H1 (cell line): ENCODE measurements at regions not wholly inside any gene's neighbourhood (a gene's known extent, or its start where the extent isn't known, plus 50 kb on each side); places are given as distances from the start of the nearest gene placed in this dataset.

ENCODE experiments used
- CTCF ChIA-PET: fragments of 300-600 bp; sonication (Branson Sonifier 250); formaldehyde crosslinking; loops from one replicate; lab custom pipeline; 2021; ENCODE audit not compliant: partially characterized antibody; lab: Charles Lee
- POLR2A ChIA-PET: fragments of 300-600 bp; sonication (Branson Sonifier 250); formaldehyde crosslinking; loops from one replicate; lab custom pipeline; 2021; ENCODE audit warnings: inconsistent platforms; ENCODE audit not compliant: partially characterized antibody; lab: Charles Lee
- DNase-seq, 2 experiments: peaks; one replicate each; pipeline versions ENCODE4 v3.0.0 to v3.0.0-alpha.2; 2010 to 2022; ENCODE audit warnings: low spot score in 2 of 2, low read depth in 1 of 2, mixed read lengths in 1 of 2
- FAIRE-seq: peaks from 2 replicates; lab custom pipeline; 2011; peaks lifted over from hg19 to GRCh38; lab: Jason Lieb, UNC
- H2AFZ ChIP-seq: 2 replicates; pipeline ENCODE4 v1.8.1; 2012; ENCODE audit warnings: low read length, inconsistent platforms
- H2AK5ac ChIP-seq: 2 replicates; pipeline ENCODE4 v1.6.1; 2013; ENCODE audit warnings: low read depth, low read length
- H2BK120ac ChIP-seq: replicated peaks from 2 replicates; pipeline ENCODE3; 2013; ENCODE audit warnings: low read depth, low read length, inconsistent platforms
- H2BK12ac ChIP-seq: 2 replicates; pipeline ENCODE4 v1.6.1; 2013; ENCODE audit warnings: low read depth, low read length
- H2BK15ac ChIP-seq: 2 replicates; pipeline ENCODE4 v1.6.1; 2013; ENCODE audit warnings: low read length
- H2BK20ac ChIP-seq: 2 replicates; pipeline ENCODE4 v1.6.1; 2013; ENCODE audit warnings: low read length
- H2BK5ac ChIP-seq: 2 replicates; pipeline ENCODE4 v1.6.1; 2013; ENCODE audit warnings: low read depth, low read length
- H3K14ac ChIP-seq: 2 replicates; pipeline ENCODE4 v1.6.1; 2013; ENCODE audit warnings: inconsistent platforms; ENCODE audit not compliant: insufficient read length
- H3K18ac ChIP-seq: 2 replicates; pipeline ENCODE4 v1.6.1; 2013; ENCODE audit warnings: low read length; ENCODE audit errors: extremely low read depth
- H3K23ac ChIP-seq: 2 replicates; pipeline ENCODE4 v1.6.1; 2013; ENCODE audit warnings: inconsistent platforms; ENCODE audit not compliant: insufficient read length
- H3K23me2 ChIP-seq: 2 replicates; pipeline ENCODE4 v1.6.1; 2013; ENCODE audit warnings: low read depth, low read length
- H3K27ac ChIP-seq: 2 replicates; pipeline ENCODE4 v1.6.1; 2011; ENCODE audit warnings: low read depth, low read length, inconsistent platforms
- H3K27me3 ChIP-seq, 4 experiments: replicated peaks in 1 of 4; 1 replicate in 1 of 4; 2 replicates in 3 of 4; pipeline versions ENCODE4 v1.6.1 to v1.8.1; 2011 to 2013; ENCODE audit warnings: low read length in 3 of 4, mild to moderate bottlenecking in 3 of 4, inconsistent platforms in 2 of 4, mixed read lengths in 2 of 4, moderate library complexity in 1 of 4; ENCODE audit not compliant: control insufficient read depth in 3 of 4, insufficient read depth in 3 of 4; ENCODE audit errors: extremely low read depth in 1 of 4
- H3K36me3 ChIP-seq, 4 experiments: 2 replicates each; pipeline versions ENCODE4 v1.6.1 to v1.8.1; 2011 to 2013; ENCODE audit warnings: mild to moderate bottlenecking in 4 of 4, low read length in 3 of 4, moderate library complexity in 2 of 4, control low read depth in 1 of 4, inconsistent platforms in 1 of 4; ENCODE audit not compliant: insufficient read depth in 4 of 4, control insufficient read depth in 2 of 4
- H3K4ac ChIP-seq: replicated peaks from 2 replicates; pipeline ENCODE3; 2013; ENCODE audit warnings: low read length, low read depth, mixed read lengths, inconsistent platforms; ENCODE audit not compliant: insufficient read length
- H3K4me1 ChIP-seq, 4 experiments: replicated peaks in 1 of 4; 1 replicate in 1 of 4; 2 replicates in 3 of 4; pipeline versions ENCODE4 v1.6.1 to v1.8.1; 2011 to 2013; ENCODE audit warnings: low read length in 3 of 4, inconsistent platforms in 2 of 4, mixed read lengths in 1 of 4; ENCODE audit not compliant: insufficient read depth in 4 of 4, control insufficient read depth in 3 of 4
- H3K4me2 ChIP-seq, 2 experiments: 2 replicates each; pipeline versions ENCODE4 v1.6.1 to v1.8.1; 2011 to 2013; ENCODE audit warnings: low read depth in 2 of 2, low read length in 2 of 2, control low read depth in 1 of 2, inconsistent platforms in 1 of 2, mild to moderate bottlenecking in 1 of 2; ENCODE audit not compliant: insufficient read depth in 1 of 2
- H3K4me3 ChIP-seq, 4 experiments: fragments of 200-600, 300-600 bp in 1 of 4; sonication (generic), shearing (Covaris generic), sonication (Bioruptor Twin) in 1 of 4; 2 replicates each; pipeline versions ENCODE4 v1.5.1 to v1.8.1; 2011 to 2016; ENCODE audit warnings: low read length in 4 of 4, low read depth in 3 of 4, control low read depth in 2 of 4, inconsistent platforms in 2 of 4, mild to moderate bottlenecking in 2 of 4, mixed read lengths in 1 of 4, moderate library complexity in 1 of 4; ENCODE audit not compliant: insufficient read depth in 2 of 4; ENCODE audit errors: extremely low read depth in 1 of 4
- H3K56ac ChIP-seq: replicated peaks from 2 replicates; pipeline ENCODE3; 2013; ENCODE audit warnings: low read depth, mild to moderate bottlenecking, mixed read lengths, low read length, inconsistent platforms; ENCODE audit not compliant: insufficient read length
- H3K79me1 ChIP-seq: 2 replicates; pipeline ENCODE4 v1.6.1; 2013; ENCODE audit warnings: low read depth, low read length, control low read depth
- H3K79me2 ChIP-seq, 2 experiments: 2 replicates each; pipeline versions ENCODE4 v1.6.1 to v1.8.1; 2012 to 2013; ENCODE audit warnings: low read length in 2 of 2, mild to moderate bottlenecking in 2 of 2, inconsistent platforms in 1 of 2; ENCODE audit not compliant: insufficient read depth in 2 of 2, control insufficient read depth in 1 of 2
- H3K9ac ChIP-seq, 4 experiments: replicated peaks in 1 of 4; 1 replicate in 1 of 4; 2 replicates in 3 of 4; pipeline versions ENCODE4 v1.6.1 to v1.8.1; 2011 to 2013; ENCODE audit warnings: low read depth in 3 of 4, low read length in 3 of 4, control low read depth in 2 of 4, mild to moderate bottlenecking in 2 of 4, moderate library complexity in 2 of 4, inconsistent platforms in 1 of 4; ENCODE audit errors: extremely low read depth in 1 of 4
- H3K9me3 ChIP-seq, 2 experiments: 2 replicates each; pipeline versions ENCODE4 v1.6.1 to v1.8.1; 2012 to 2013; ENCODE audit warnings: mild to moderate bottlenecking in 2 of 2, moderate library complexity in 2 of 2, control low read depth in 1 of 2, inconsistent platforms in 1 of 2, low read depth in 1 of 2, low read length in 1 of 2, mixed read lengths in 1 of 2; ENCODE audit not compliant: insufficient read depth in 2 of 2
- H4K20me1 ChIP-seq, 2 experiments: replicated peaks in 1 of 2; 2 replicates each; pipeline versions ENCODE3 to v1.8.1; 2011 to 2013; ENCODE audit warnings: inconsistent platforms in 2 of 2, low read length in 2 of 2, mild to moderate bottlenecking in 1 of 2; ENCODE audit not compliant: insufficient read depth in 2 of 2, control insufficient read depth in 1 of 2
- H4K5ac ChIP-seq: 2 replicates; pipeline ENCODE4 v1.6.1; 2013; ENCODE audit warnings: low read length, low read depth, mixed read lengths, inconsistent platforms; ENCODE audit not compliant: insufficient read length
- H4K8ac ChIP-seq: 2 replicates; pipeline ENCODE4 v1.8.0; 2013; ENCODE audit warnings: mild to moderate bottlenecking, moderate library complexity, low read length, inconsistent platforms; ENCODE audit not compliant: insufficient read depth; ENCODE audit errors: extremely low read depth
- H4K91ac ChIP-seq: replicated peaks from 2 replicates; pipeline ENCODE3; 2013; ENCODE audit warnings: low read length, mixed read lengths, inconsistent platforms; ENCODE audit not compliant: insufficient read length
- BCL11A ChIP-seq, 2 experiments: IDR thresholded peaks; one replicate each; pipeline ENCODE4 v1.6.1; 2011; ENCODE audit warnings: low read depth in 2 of 2, low read length in 2 of 2, mild to moderate bottlenecking in 2 of 2
- CBX8 ChIP-seq: fragments of 300-800, 300-1000 bp; sonication (generic); IDR thresholded peaks from 2 replicates; pipeline ENCODE4 v1.7.1; 2016; ENCODE audit warnings: low read depth, low read length, borderline replicate concordance
- EGR1 ChIP-seq: IDR thresholded peaks from 2 replicates; pipeline ENCODE4 v1.6.1; 2011; ENCODE audit warnings: low read depth, low read length, borderline replicate concordance
- JUND ChIP-seq: IDR thresholded peaks from 2 replicates; pipeline ENCODE4 v1.6.1; 2011; ENCODE audit warnings: mild to moderate bottlenecking, improper control_type of control experiment, low read length
- KDM1A ChIP-seq: fragments of 200-600, 300-600 bp; sonication (generic); IDR thresholded peaks from 2 replicates; pipeline ENCODE4 v1.7.1; 2016; ENCODE audit warnings: mild to moderate bottlenecking, low read length, borderline replicate concordance
- NANOG ChIP-seq: IDR thresholded peaks from 2 replicates; pipeline ENCODE4 v1.6.1; 2011; ENCODE audit warnings: low read length, low read depth, mild to moderate bottlenecking, inconsistent platforms; ENCODE audit not compliant: insufficient read depth, poor library complexity, severe bottlenecking
- NRF1 ChIP-seq: IDR thresholded peaks from 2 replicates; pipeline ENCODE4 v1.6.1; 2011; ENCODE audit warnings: mild to moderate bottlenecking, low read depth, low read length, improper control_type of control experiment
- TEAD4 ChIP-seq: IDR thresholded peaks from 2 replicates; pipeline ENCODE4 v1.6.1; 2012; ENCODE audit warnings: low read depth, low read length, inconsistent platforms, mixed read lengths
- WGBS, 2 experiments: shearing (Covaris generic) in 1 of 2; methylation state at CpG; one replicate each; pipeline versions ENCODE4 v1.1.6 to v1.1.7; 2013 to 2015; ENCODE audit warnings: low lambda C conversion rate in 2 of 2, mixed read lengths in 2 of 2, inconsistent platforms in 1 of 2, low coverage in 1 of 2, missing lambda C conversion rate in 1 of 2; ENCODE audit not compliant: insufficient replicate concordance in 2 of 2, insufficient coverage in 1 of 2, insufficient read length in 1 of 2; ENCODE audit errors: extremely low coverage in 1 of 2, missing lambda C conversion rate in 1 of 2; 5-methylcytosine and 5-hydroxymethylcytosine counted together
- TF ChIP-seq, protein P1 (sequence below), 3 experiments: IDR thresholded peaks; 1 replicate in 2 of 3; 2 replicates in 1 of 3; pipeline versions ENCODE4 v1.5.1 to v1.6.1; 2011; ENCODE audit warnings: low read length in 3 of 3, mild to moderate bottlenecking in 3 of 3, inconsistent platforms in 2 of 3, low read depth in 1 of 3, moderate library complexity in 1 of 3; ENCODE audit not compliant: insufficient read depth in 1 of 3; ENCODE audit errors: control extremely low read depth in 1 of 3

DNA sequence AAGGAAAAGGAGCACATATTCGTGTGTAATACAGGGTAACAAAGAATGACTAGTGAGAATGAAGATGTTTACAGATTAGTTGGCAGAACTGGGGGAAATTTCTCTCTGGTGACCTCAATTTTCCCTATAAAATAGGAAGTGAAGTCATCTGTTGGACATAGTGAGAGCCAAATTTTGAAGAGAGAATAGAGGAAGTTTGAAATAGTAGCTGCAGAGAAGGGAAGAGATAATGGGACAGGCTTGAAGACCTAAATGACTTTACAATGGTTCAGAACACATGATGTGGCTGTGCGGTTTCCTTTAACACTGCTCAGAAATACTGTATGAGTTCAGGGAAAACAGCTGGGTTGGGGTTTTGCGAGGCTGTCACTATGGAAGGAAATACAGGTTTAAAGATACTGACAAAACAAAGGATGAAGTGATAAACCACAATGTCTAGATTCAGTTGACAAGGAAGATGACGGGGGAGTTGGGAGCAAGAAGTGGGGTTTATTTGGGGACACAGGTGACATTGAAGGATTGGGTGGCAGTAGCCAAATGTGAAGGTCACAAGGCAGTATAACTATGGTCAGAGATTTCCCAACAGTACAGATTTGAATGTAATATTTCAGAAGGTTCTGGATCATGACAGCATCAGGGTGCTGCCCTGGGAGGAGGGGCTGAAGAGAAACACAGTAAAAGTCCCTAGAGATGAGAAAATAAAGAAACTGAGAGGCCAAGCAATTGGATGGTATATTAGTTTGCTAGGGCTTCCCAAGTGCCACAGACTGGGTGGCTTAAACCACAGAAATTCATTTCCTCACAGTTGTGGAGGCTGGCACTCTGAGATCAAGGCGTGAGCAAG, 82.6 kb upstream of the TANK start:
- Histone ChIP-seq H3K4me3 (no peak overlapping the region), H4K8ac (no peak overlapping the region), H3K27ac (no peak overlapping the region), H3K27me3 (no peaks in the 10 kb centered on the region), H4K91ac (no peak overlapping the region), H3K4me1 (no peaks in the 10 kb centered on the region; a peak in 2 of 7 replicates), H4K20me1 (no peaks in the 10 kb centered on the region), H2AFZ (no peak overlapping the region; the same call in 1 of the 2 replicates), H2BK120ac (no peak overlapping the region), H3K14ac (no peak overlapping the region), H2BK12ac (no peak overlapping the region), H3K4ac (no peak overlapping the region), H3K36me3 (no peaks in the 10 kb centered on the region), H4K5ac (no peak overlapping the region), H3K9me3 (no peaks in the 10 kb centered on the region), H3K23ac (no peak overlapping the region), H3K56ac (no peak overlapping the region), H2BK5ac (no peak overlapping the region), H3K23me2 (no peaks in the 10 kb centered on the region), H3K9ac (no peak overlapping the region), H3K79me2 (no peaks in the 10 kb centered on the region), H3K4me2 (no peak overlapping the region), H2BK20ac (no peak overlapping the region), H3K79me1 (no peaks in the 10 kb centered on the region), H2BK15ac (no peak overlapping the region), H2AK5ac (no peak overlapping the region), H3K18ac (no peak overlapping the region)
- ChIA-PET POLR2A (no interaction called here), CTCF (interaction anchor here (1.5 to 4.3 kb wide), 2 partner anchors 12 to 14 kb away, joined by 3 to 20 read pairs; no protein-coding TSS in a partner anchor)
- DNase-seq (no peak), FAIRE-seq (no peak)
- 87% methylated on average over 5 of the region's 5 CpGs; no CpG with 5 or more reads in 1 of the 2 experiments for WGBS, 2 experiments
- TF ChIP-seq CBX8 (no peak), TEAD4 (no peak), EGR1 (no peak), JUND (no peak), BCL11A (IDR thresholded peaks at IDR 0.05; ENCODE audit: low read depth in 2 of 2, low read length in 2 of 2) (no peak), NANOG (no peak), KDM1A (no peak), NRF1 (no peak)
- TF ChIP-seq, protein P1, sequence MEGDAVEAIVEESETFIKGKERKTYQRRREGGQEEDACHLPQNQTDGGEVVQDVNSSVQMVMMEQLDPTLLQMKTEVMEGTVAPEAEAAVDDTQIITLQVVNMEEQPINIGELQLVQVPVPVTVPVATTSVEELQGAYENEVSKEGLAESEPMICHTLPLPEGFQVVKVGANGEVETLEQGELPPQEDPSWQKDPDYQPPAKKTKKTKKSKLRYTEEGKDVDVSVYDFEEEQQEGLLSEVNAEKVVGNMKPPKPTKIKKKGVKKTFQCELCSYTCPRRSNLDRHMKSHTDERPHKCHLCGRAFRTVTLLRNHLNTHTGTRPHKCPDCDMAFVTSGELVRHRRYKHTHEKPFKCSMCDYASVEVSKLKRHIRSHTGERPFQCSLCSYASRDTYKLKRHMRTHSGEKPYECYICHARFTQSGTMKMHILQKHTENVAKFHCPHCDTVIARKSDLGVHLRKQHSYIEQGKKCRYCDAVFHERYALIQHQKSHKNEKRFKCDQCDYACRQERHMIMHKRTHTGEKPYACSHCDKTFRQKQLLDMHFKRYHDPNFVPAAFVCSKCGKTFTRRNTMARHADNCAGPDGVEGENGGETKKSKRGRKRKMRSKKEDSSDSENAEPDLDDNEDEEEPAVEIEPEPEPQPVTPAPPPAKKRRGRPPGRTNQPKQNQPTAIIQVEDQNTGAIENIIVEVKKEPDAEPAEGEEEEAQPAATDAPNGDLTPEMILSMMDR (IDR thresholded peaks at IDR 0.05; ENCODE audit: control extremely low read depth in 1 of 3, insufficient read depth in 1 of 3, low read depth in 1 of 3, low read length in 3 of 3): no peak
